22Rv1 (cell line): ENCODE measurements at regions not wholly inside any gene's neighbourhood (a gene's known extent, or its start where the extent isn't known, plus 50 kb on each side); places are given as distances from the start of the nearest gene placed in this dataset.

Experiments used
- CTCF ChIP-seq: fragments of 450-650 bp; IDR thresholded peaks from 2 replicates; pipeline ENCODE4 v1.5.1; 2017; ENCODE audit warnings: mild to moderate bottlenecking
- ZFX ChIP-seq: fragments of 450-650 bp; IDR thresholded peaks from 2 replicates; pipeline ENCODE4 v1.6.1; 2017; ENCODE audit warnings: antibody characterized with exemption, borderline replicate concordance

- TF ChIP-seq CTCF (no peak), ZFX (no peak)
Measured at GRCh38 chr18:59993560-59993959, 93.8 kb downstream of the PMAIP1 start.
